SK-N-SH treated with all-trans-retinoic acid at 6 μM for 48 hours (cell line): ENCODE measurements at regions not wholly inside any gene's neighbourhood (a gene's known extent, or its start where the extent isn't known, plus 50 kb on each side); places are given as distances from the start of the nearest gene placed in this dataset.

Source experiments
- ATAC-seq: fragments of 200-7000 bp; cut with Tn5 transposase; 3 replicates; pipeline ENCODE4 v1.9.1; 2020; ENCODE audit warnings: mild to moderate bottlenecking, moderate library complexity
- BACH2 ChIP-seq: fragments of 250-450 bp; sonication (Bioruptor Pico); IDR thresholded peaks from 2 replicates; pipeline ENCODE4 v1.9.0; 2021; ENCODE audit warnings: mild to moderate bottlenecking, borderline replicate concordance
- CSDC2 ChIP-seq: fragments of 250-450 bp; sonication (Bioruptor Pico); IDR thresholded peaks from 2 replicates; pipeline ENCODE4 v1.5.0; 2020; ENCODE audit warnings: mild to moderate bottlenecking, moderate library complexity
- ESRRG ChIP-seq: fragments of 250-450 bp; sonication (Bioruptor Pico); IDR thresholded peaks from 2 replicates; pipeline ENCODE4 v1.6.1; 2021; ENCODE audit warnings: mild to moderate bottlenecking
- GLIS3 ChIP-seq: fragments of 250-450 bp; sonication (Bioruptor Pico); IDR thresholded peaks from 2 replicates; pipeline ENCODE4 v1.5.0; 2020; ENCODE audit warnings: mild to moderate bottlenecking, moderate library complexity
- ISL1 ChIP-seq: fragments of 250-450 bp; sonication (Bioruptor Pico); IDR thresholded peaks from 2 replicates; pipeline ENCODE4 v2.1.2; 2022; ENCODE audit warnings: mild to moderate bottlenecking, moderate library complexity
- PATZ1 ChIP-seq: fragments of 250-450 bp; sonication (Bioruptor Pico); IDR thresholded peaks from 2 replicates; pipeline ENCODE4 v1.8.0; 2020; ENCODE audit warnings: mild to moderate bottlenecking, moderate library complexity, borderline replicate concordance
- POU6F1 ChIP-seq: fragments of 250-450 bp; sonication (Bioruptor Pico); IDR thresholded peaks from 2 replicates; pipeline ENCODE4 v1.8.0; 2021; ENCODE audit warnings: low read depth, mild to moderate bottlenecking, moderate library complexity, borderline replicate concordance
- PPARA ChIP-seq: fragments of 250-450 bp; sonication (Bioruptor Pico); IDR thresholded peaks from 2 replicates; pipeline ENCODE4 v1.5.0; 2020; ENCODE audit warnings: mild to moderate bottlenecking, borderline replicate concordance
- RARB ChIP-seq: fragments of 250-450 bp; sonication (Bioruptor Pico); IDR thresholded peaks from 2 replicates; pipeline ENCODE4 v1.8.0; 2021; ENCODE audit warnings: mild to moderate bottlenecking, moderate library complexity
- SNAI2 ChIP-seq: fragments of 250-450 bp; sonication (Bioruptor Pico); IDR thresholded peaks from 2 replicates; pipeline ENCODE4 v1.5.0; 2020; ENCODE audit warnings: mild to moderate bottlenecking, moderate library complexity
- TCF4 ChIP-seq: fragments of 250-450 bp; sonication (Bioruptor Pico); IDR thresholded peaks from 2 replicates; pipeline ENCODE4 v1.8.0; 2021; ENCODE audit warnings: mild to moderate bottlenecking, moderate library complexity, borderline replicate concordance
- TOX ChIP-seq: fragments of 250-450 bp; sonication (Bioruptor Pico); IDR thresholded peaks from 2 replicates; pipeline ENCODE4 v1.8.0; 2021; ENCODE audit warnings: mild to moderate bottlenecking, moderate library complexity, borderline replicate concordance
- ZC3H10 ChIP-seq: fragments of 250-450 bp; sonication (Bioruptor Pico); IDR thresholded peaks from 2 replicates; pipeline ENCODE4 v1.5.1; 2021; ENCODE audit warnings: mild to moderate bottlenecking, moderate library complexity
- ZFP3 ChIP-seq: fragments of 250-450 bp; sonication (Bioruptor Pico); IDR thresholded peaks from 2 replicates; pipeline ENCODE4 v1.5.0; 2020; ENCODE audit warnings: mild to moderate bottlenecking, moderate library complexity
- ZFP30 ChIP-seq: fragments of 450-650 bp; formaldehyde crosslinking; IDR thresholded peaks from 2 replicates; pipeline ENCODE4 v1.5.0; 2022; ENCODE audit warnings: mild to moderate bottlenecking, moderate library complexity
- ZNF565 ChIP-seq: fragments of 450-650 bp; formaldehyde crosslinking; conservative IDR thresholded peaks from 2 replicates; pipeline ENCODE4 v1.5.0; 2020; ENCODE audit warnings: low read depth, mild to moderate bottlenecking, moderate library complexity
- ZNF70 ChIP-seq: fragments of 450-650 bp; formaldehyde crosslinking; IDR thresholded peaks from 2 replicates; pipeline ENCODE4 v1.5.0; 2020; ENCODE audit warnings: mild to moderate bottlenecking, moderate library complexity
- ZNF8 ChIP-seq: fragments of 450-650 bp; formaldehyde crosslinking; IDR thresholded peaks from 2 replicates; pipeline ENCODE4 v1.5.0; 2020; ENCODE audit warnings: mild to moderate bottlenecking, moderate library complexity
- TF ChIP-seq, protein P1 (sequence below): fragments of 250-450 bp; sonication (Bioruptor Pico); IDR thresholded peaks from 2 replicates; pipeline ENCODE4 v1.5.0; 2020; ENCODE audit warnings: mild to moderate bottlenecking, moderate library complexity
- TF ChIP-seq, protein P2 (sequence below): fragments of 250-450 bp; sonication (Bioruptor Pico); IDR thresholded peaks from 2 replicates; pipeline ENCODE4 v1.5.1; 2021; ENCODE audit warnings: mild to moderate bottlenecking, moderate library complexity

GRCh38 chr6:119781365-119781764, 431.8 kb upstream of the MAN1A1 start:
- no peak for ATAC-seq

GRCh38 chr6:119768201-119768600, 418.6 kb upstream of the MAN1A1 start:
- no peak for ATAC-seq
- TF ChIP-seq ZC3H10 (no peak), TCF4 (CRISPR knock-in tag) (no peak), ZNF8 (CRISPR knock-in tag) (no peak), ZNF70 (CRISPR knock-in tag) (no peak), ZFP30 (CRISPR knock-in tag) (no peak), CSDC2 (CRISPR knock-in tag) (no peak), GLIS3 (CRISPR knock-in tag) (no peak), POU6F1 (CRISPR knock-in tag) (no peak), ESRRG (CRISPR knock-in tag) (no peak), SNAI2 (CRISPR knock-in tag) (no peak), PATZ1 (CRISPR knock-in tag) (no peak), BACH2 (CRISPR knock-in tag) (no peak), ISL1 (no peak)
- TF ChIP-seq, protein P1, sequence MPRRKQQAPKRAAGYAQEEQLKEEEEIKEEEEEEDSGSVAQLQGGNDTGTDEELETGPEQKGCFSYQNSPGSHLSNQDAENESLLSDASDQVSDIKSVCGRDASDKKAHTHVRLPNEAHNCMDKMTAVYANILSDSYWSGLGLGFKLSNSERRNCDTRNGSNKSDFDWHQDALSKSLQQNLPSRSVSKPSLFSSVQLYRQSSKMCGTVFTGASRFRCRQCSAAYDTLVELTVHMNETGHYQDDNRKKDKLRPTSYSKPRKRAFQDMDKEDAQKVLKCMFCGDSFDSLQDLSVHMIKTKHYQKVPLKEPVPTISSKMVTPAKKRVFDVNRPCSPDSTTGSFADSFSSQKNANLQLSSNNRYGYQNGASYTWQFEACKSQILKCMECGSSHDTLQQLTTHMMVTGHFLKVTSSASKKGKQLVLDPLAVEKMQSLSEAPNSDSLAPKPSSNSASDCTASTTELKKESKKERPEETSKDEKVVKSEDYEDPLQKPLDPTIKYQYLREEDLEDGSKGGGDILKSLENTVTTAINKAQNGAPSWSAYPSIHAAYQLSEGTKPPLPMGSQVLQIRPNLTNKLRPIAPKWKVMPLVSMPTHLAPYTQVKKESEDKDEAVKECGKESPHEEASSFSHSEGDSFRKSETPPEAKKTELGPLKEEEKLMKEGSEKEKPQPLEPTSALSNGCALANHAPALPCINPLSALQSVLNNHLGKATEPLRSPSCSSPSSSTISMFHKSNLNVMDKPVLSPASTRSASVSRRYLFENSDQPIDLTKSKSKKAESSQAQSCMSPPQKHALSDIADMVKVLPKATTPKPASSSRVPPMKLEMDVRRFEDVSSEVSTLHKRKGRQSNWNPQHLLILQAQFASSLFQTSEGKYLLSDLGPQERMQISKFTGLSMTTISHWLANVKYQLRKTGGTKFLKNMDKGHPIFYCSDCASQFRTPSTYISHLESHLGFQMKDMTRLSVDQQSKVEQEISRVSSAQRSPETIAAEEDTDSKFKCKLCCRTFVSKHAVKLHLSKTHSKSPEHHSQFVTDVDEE (CRISPR knock-in tag), result no peak
- TF ChIP-seq, protein P2, sequence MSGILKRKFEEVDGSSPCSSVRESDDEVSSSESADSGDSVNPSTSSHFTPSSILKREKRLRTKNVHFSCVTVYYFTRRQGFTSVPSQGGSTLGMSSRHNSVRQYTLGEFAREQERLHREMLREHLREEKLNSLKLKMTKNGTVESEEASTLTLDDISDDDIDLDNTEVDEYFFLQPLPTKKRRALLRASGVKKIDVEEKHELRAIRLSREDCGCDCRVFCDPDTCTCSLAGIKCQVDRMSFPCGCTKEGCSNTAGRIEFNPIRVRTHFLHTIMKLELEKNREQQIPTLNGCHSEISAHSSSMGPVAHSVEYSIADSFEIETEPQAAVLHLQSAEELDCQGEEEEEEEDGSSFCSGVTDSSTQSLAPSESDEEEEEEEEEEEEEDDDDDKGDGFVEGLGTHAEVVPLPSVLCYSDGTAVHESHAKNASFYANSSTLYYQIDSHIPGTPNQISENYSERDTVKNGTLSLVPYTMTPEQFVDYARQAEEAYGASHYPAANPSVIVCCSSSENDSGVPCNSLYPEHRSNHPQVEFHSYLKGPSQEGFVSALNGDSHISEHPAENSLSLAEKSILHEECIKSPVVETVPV (CRISPR knock-in tag), result no peak

More at GRCh38 chr6:119781365-119781764, 431.8 kb upstream of the MAN1A1 start:
- TF ChIP-seq ZFP30 (CRISPR knock-in tag), result no peak
- no peak for TF ChIP-seq ESRRG (CRISPR knock-in tag)
- no peak for TF ChIP-seq SNAI2 (CRISPR knock-in tag)
- no peak for TF ChIP-seq RARB (CRISPR knock-in tag)
- TF ChIP-seq ZFP3 (CRISPR knock-in tag), result no peak
- TF ChIP-seq POU6F1 (CRISPR knock-in tag), result no peak
- TF ChIP-seq TOX (CRISPR knock-in tag), result no peak
- no peak for TF ChIP-seq ZNF8 (CRISPR knock-in tag)
- TF ChIP-seq ZNF565, result no peak
- no peak for TF ChIP-seq ZC3H10
- TF ChIP-seq GLIS3 (CRISPR knock-in tag), result no peak
- no peak for TF ChIP-seq ZNF70 (CRISPR knock-in tag)
- TF ChIP-seq, protein P2 (CRISPR knock-in tag), result no peak
- TF ChIP-seq ISL1, result no peak
- no peak for TF ChIP-seq PPARA (CRISPR knock-in tag)
- no peak for TF ChIP-seq PATZ1 (CRISPR knock-in tag)
